Breast epithelium (tissue), 3 donors: ENCODE measurements at regions not wholly inside any gene's neighbourhood (a gene's known extent, or its start where the extent isn't known, plus 50 kb on each side); places are given as distances from the start of the nearest gene placed in this dataset.

Experiments used
- POLR2AphosphoS5 ChIP-seq, 3 donors: sonication (generic); formaldehyde crosslinking; IDR thresholded peaks; one replicate each; pipeline ENCODE4 v1.6.1; 2017; ENCODE audit warnings: antibody characterized with exemption in 3 of 3
- TF ChIP-seq, protein P1 (sequence below), 3 donors: fragments of 450-650 bp; IDR thresholded peaks; one replicate each; pipeline ENCODE4 v1.5.1; 2016 to 2017; ENCODE audit warnings: antibody characterized with exemption in 3 of 3, mild to moderate bottlenecking in 3 of 3, moderate library complexity in 3 of 3

DNA sequence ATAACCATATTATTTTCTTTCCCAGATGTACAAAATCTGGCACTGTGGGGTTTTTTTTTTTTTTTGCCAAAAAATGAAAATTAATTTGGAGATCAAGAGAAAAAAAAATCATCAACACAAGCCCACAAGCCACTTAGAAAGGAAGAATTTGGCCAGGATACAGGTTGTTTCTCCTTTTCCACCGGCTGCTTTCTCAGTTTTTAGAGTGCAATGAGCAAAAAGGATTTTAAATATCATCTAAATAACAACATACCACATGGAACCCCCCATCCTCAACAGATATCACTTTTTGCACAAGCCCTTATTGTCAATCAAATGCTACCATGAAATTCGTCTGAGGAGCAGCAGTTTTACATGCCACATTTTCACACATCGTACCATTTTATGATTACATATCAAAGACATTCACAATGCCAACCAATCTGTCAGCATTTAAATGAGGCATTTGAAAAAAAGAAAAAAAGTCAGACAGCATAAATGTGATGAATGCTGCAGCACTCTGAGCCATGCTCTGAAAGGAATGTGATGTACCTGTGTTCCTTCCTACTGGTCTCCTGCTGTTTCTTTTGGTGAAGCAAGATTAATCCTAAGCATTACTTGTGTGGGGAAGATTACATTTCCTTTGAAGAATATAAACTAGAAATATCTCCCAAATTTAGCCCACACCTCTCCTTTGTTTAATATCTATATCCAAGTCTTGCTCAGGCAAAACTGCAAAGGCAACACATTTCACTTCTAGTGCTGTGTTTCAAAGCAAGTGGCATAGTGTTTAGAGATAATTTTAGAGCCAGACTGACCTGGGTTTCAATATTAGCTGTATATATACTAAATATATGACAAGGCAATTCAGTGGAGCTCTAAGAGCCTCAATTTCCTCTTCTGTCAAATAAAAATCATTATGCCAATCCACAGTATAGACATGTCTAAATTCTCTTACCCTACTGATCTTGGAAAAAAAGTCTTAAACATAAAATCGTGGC, 391.3 kb downstream of the CMPK2 start:
- TF ChIP-seq, protein P1, sequence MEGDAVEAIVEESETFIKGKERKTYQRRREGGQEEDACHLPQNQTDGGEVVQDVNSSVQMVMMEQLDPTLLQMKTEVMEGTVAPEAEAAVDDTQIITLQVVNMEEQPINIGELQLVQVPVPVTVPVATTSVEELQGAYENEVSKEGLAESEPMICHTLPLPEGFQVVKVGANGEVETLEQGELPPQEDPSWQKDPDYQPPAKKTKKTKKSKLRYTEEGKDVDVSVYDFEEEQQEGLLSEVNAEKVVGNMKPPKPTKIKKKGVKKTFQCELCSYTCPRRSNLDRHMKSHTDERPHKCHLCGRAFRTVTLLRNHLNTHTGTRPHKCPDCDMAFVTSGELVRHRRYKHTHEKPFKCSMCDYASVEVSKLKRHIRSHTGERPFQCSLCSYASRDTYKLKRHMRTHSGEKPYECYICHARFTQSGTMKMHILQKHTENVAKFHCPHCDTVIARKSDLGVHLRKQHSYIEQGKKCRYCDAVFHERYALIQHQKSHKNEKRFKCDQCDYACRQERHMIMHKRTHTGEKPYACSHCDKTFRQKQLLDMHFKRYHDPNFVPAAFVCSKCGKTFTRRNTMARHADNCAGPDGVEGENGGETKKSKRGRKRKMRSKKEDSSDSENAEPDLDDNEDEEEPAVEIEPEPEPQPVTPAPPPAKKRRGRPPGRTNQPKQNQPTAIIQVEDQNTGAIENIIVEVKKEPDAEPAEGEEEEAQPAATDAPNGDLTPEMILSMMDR (IDR thresholded peaks at IDR 0.05), result no peak
- TF ChIP-seq POLR2AphosphoS5 (IDR thresholded peaks at IDR 0.05), result no peak
